ENCODE measurements at regions not wholly inside any gene's neighbourhood (a gene's known extent, or its start where the extent isn't known, plus 50 kb on each side); places are given as distances from the start of the nearest gene placed in this dataset.

- Histone ChIP-seq H3K9me3 (no peaks in the 10 kb centered on the region), H3K27me3 (no peaks in the 10 kb centered on the region), H3K4me1 (no peaks in the 10 kb centered on the region), H3K36me3 (no peaks in the 10 kb centered on the region), H3K4me3 (no peak overlapping the region), H3K27ac (no peak overlapping the region)
- no peak for DNase-seq
- TF ChIP-seq POLR2AphosphoS5 (IDR thresholded peaks at IDR 0.05) (no peak), EP300 (IDR thresholded peaks at IDR 0.05) (no peak), POLR2A (IDR thresholded peaks at IDR 0.05) (no peak), CTCF (IDR thresholded peaks at IDR 0.05) (no peak)
- whole genome bisulfite sequencing, 5 donors, result 49 to 58% (median 52%) methylated on average over 2 of the region's 2 CpGs
- intact Hi-C loops (cut with DNase I; ENCODE audit: low total_unique reads), result no loop called here
Observed at GRCh38 chr15:36210426-36210825, 369.0 kb upstream of the CDIN1 start.

- peak in 1 of 2 donors; percentile 2 for DNase-seq
- no peaks in the 10 kb centered on the region for H3K36me3 ChIP-seq
- H3K27me3 ChIP-seq, result no peaks in the 10 kb centered on the region
- intact Hi-C loops (cut with DNase I; ENCODE audit: low total_unique reads), result no loop called here
- H3K27ac ChIP-seq, result no peak overlapping the region
- H3K4me1 ChIP-seq, result no peaks in the 10 kb centered on the region
- TF ChIP-seq POLR2AphosphoS5 (IDR thresholded peaks at IDR 0.05) (no peak), EP300 (IDR thresholded peaks at IDR 0.05) (no peak), CTCF (IDR thresholded peaks at IDR 0.05) (no peak), POLR2A (IDR thresholded peaks at IDR 0.05) (no peak)
- H3K4me3 ChIP-seq, result no peak overlapping the region
- H3K9me3 ChIP-seq, result peaks cover 0 to 15% (median 6%) of the 10 kb centered on the region in 4 donors
- WGBS, 5 donors, result 29 to 67% (median 54%) methylated on average over 3 of the region's 3 CpGs
Observed at GRCh38 chr15:36218322-36218721, 361.1 kb upstream of the CDIN1 start.

GRCh38 chr15:36218991-36219390 is 360.4 kb upstream of the CDIN1 start:
- H3K36me3 ChIP-seq, result no peaks in the 10 kb centered on the region
- H3K27me3 ChIP-seq, result no peaks in the 10 kb centered on the region
- no peak overlapping the region for H3K27ac ChIP-seq
- intact Hi-C loops (cut with DNase I; ENCODE audit: low total_unique reads), result no loop called here
- DNase-seq, result no peak
- no peak for TF ChIP-seq POLR2A (IDR thresholded peaks at IDR 0.05)
- no peak for TF ChIP-seq POLR2AphosphoS5 (IDR thresholded peaks at IDR 0.05)
- no peak for TF ChIP-seq CTCF (IDR thresholded peaks at IDR 0.05)
- no peak for TF ChIP-seq EP300 (IDR thresholded peaks at IDR 0.05)
- 83 to 89% (median 87%) methylated on average over 2 of the region's 2 CpGs for WGBS, 5 donors
- no peaks in the 10 kb centered on the region for H3K4me1 ChIP-seq
- H3K9me3 ChIP-seq, result peaks cover 0 to 15% (median 6%) of the 10 kb centered on the region in 4 donors
- no peak overlapping the region for H3K4me3 ChIP-seq

- H3K36me3 ChIP-seq, result no peaks in the 10 kb centered on the region
- DNase-seq, result no peak
- no peak for TF ChIP-seq CTCF (IDR thresholded peaks at IDR 0.05)
- no peak for TF ChIP-seq POLR2AphosphoS5 (IDR thresholded peaks at IDR 0.05)
- TF ChIP-seq POLR2A (IDR thresholded peaks at IDR 0.05), result no peak
- no peak for TF ChIP-seq EP300 (IDR thresholded peaks at IDR 0.05)
- WGBS, 5 donors, result 64 to 82% (median 70%) methylated on average over 1 of the region's 1 CpG
- no peaks in the 10 kb centered on the region for H3K4me1 ChIP-seq
- H3K27me3 ChIP-seq, result no peaks in the 10 kb centered on the region
- no peak overlapping the region for H3K4me3 ChIP-seq
- intact Hi-C loops (cut with DNase I; ENCODE audit: low total_unique reads), result no loop called here
- no peak overlapping the region for H3K27ac ChIP-seq
- peaks cover 0 to 15% (median 6%) of the 10 kb centered on the region in 4 donors for H3K9me3 ChIP-seq
Observed at GRCh38 chr15:36221992-36222391, 357.4 kb upstream of the CDIN1 start.
